Loucy (cell line): ENCODE measurements at regions not wholly inside any gene's neighbourhood (a gene's known extent, or its start where the extent isn't known, plus 50 kb on each side); places are given as distances from the start of the nearest gene placed in this dataset.

Experiments
- H2AFZ ChIP-seq: fragments of 200-600 bp; sonication (generic); 2 replicates; pipeline ENCODE4 v1.6.0; 2016; ENCODE audit warnings: antibody characterized with exemption, mild to moderate bottlenecking, low read length, moderate library complexity
- H3F3A ChIP-seq: fragments of 200-600 bp; 2 replicates; pipeline ENCODE4 v1.6.0; 2016; ENCODE audit warnings: antibody characterized with exemption, low read depth, mild to moderate bottlenecking
- H3K27me3 ChIP-seq: fragments of 200-600 bp; sonication (generic); 2 replicates; pipeline ENCODE4 v1.6.1; 2014; ENCODE audit warnings: low read length, mild to moderate bottlenecking; ENCODE audit not compliant: insufficient read depth, poor library complexity, severe bottlenecking
- H3K36me3 ChIP-seq: fragments of 200-600 bp; sonication (generic); 2 replicates; pipeline ENCODE4 v1.6.1; 2016; ENCODE audit warnings: low read length; ENCODE audit not compliant: insufficient read depth
- H3K4me1 ChIP-seq: fragments of 200-600 bp; sonication (generic); 2 replicates; pipeline ENCODE4 v1.5.1; 2014; ENCODE audit warnings: low read length, mild to moderate bottlenecking; ENCODE audit not compliant: insufficient read depth, poor library complexity, severe bottlenecking
- H3K4me2 ChIP-seq: fragments of 200-600 bp; sonication (generic); 2 replicates; pipeline ENCODE4 v1.6.0; 2014; ENCODE audit warnings: antibody characterized with exemption, low read length, low read depth, mild to moderate bottlenecking; ENCODE audit not compliant: poor library complexity, severe bottlenecking
- H3K4me3 ChIP-seq: fragments of 200-600 bp; sonication (generic); 2 replicates; pipeline ENCODE4 v1.5.1; 2014; ENCODE audit warnings: low read length, mild to moderate bottlenecking, mixed read lengths; ENCODE audit not compliant: poor library complexity, severe bottlenecking
- H3K79me2 ChIP-seq: fragments of 200-600 bp; sonication (generic); 2 replicates; pipeline ENCODE4 v1.6.1; 2014; ENCODE audit warnings: low read length; ENCODE audit not compliant: insufficient read depth
- H3K9ac ChIP-seq: fragments of 200-600 bp; sonication (generic); 2 replicates; pipeline ENCODE4 v1.6.0; 2014; ENCODE audit warnings: mild to moderate bottlenecking, low read depth, low read length, moderate library complexity; ENCODE audit not compliant: poor library complexity, severe bottlenecking
- H3K9me2 ChIP-seq: fragments of 200-600 bp; sonication (generic); replicated peaks from 2 replicates; pipeline ENCODE4 v1.6.1; 2016; ENCODE audit warnings: low read depth, low read length, mixed read lengths
- H3K9me3 ChIP-seq: fragments of 200-600 bp; sonication (generic); 2 replicates; pipeline ENCODE4 v1.6.1; 2014; ENCODE audit warnings: mild to moderate bottlenecking, antibody characterized with exemption, low read length, low read depth; ENCODE audit not compliant: insufficient read depth
- H4K20me1 ChIP-seq: fragments of 200-600 bp; sonication (generic); 2 replicates; pipeline ENCODE4 v1.6.0; 2014; ENCODE audit warnings: antibody characterized with exemption, low read length, mild to moderate bottlenecking; ENCODE audit not compliant: insufficient read depth, poor library complexity, severe bottlenecking
- EZH2phosphoT487 ChIP-seq: fragments of 200-600 bp; IDR thresholded peaks from 2 replicates; pipeline ENCODE4 v1.6.1; 2018; ENCODE audit warnings: antibody characterized with exemption, mild to moderate bottlenecking, moderate library complexity, borderline replicate concordance
- TF ChIP-seq, protein P1 (sequence below): fragments of 200-600 bp; sonication (generic); conservative IDR thresholded peaks from 2 replicates; pipeline ENCODE4 v1.5.1; 2014; ENCODE audit warnings: mild to moderate bottlenecking, antibody characterized with exemption, low read length

- no peaks in the 10 kb centered on the region for H3K36me3 ChIP-seq
- no peak overlapping the region for H2AFZ ChIP-seq
- no peak overlapping the region for H3K4me2 ChIP-seq
- no peaks in the 10 kb centered on the region for H3K79me2 ChIP-seq
- no peak overlapping the region for H3K9ac ChIP-seq
- no peak for TF ChIP-seq EZH2phosphoT487
- TF ChIP-seq, protein P1, sequence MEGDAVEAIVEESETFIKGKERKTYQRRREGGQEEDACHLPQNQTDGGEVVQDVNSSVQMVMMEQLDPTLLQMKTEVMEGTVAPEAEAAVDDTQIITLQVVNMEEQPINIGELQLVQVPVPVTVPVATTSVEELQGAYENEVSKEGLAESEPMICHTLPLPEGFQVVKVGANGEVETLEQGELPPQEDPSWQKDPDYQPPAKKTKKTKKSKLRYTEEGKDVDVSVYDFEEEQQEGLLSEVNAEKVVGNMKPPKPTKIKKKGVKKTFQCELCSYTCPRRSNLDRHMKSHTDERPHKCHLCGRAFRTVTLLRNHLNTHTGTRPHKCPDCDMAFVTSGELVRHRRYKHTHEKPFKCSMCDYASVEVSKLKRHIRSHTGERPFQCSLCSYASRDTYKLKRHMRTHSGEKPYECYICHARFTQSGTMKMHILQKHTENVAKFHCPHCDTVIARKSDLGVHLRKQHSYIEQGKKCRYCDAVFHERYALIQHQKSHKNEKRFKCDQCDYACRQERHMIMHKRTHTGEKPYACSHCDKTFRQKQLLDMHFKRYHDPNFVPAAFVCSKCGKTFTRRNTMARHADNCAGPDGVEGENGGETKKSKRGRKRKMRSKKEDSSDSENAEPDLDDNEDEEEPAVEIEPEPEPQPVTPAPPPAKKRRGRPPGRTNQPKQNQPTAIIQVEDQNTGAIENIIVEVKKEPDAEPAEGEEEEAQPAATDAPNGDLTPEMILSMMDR: no peak
- H3K4me1 ChIP-seq: no peaks in the 10 kb centered on the region
- H3K9me3 ChIP-seq: no peaks in the 10 kb centered on the region
- no peaks in the 10 kb centered on the region for H4K20me1 ChIP-seq
- H3K4me3 ChIP-seq: no peak overlapping the region
- H3K27me3 ChIP-seq: no peaks in the 10 kb centered on the region
- no peaks in the 10 kb centered on the region for H3K9me2 ChIP-seq
- H3F3A ChIP-seq: no peaks in the 10 kb centered on the region
Observed at GRCh38 chr5:23157169-23157568, 304.0 kb upstream of the CDH12 start.

DNA sequence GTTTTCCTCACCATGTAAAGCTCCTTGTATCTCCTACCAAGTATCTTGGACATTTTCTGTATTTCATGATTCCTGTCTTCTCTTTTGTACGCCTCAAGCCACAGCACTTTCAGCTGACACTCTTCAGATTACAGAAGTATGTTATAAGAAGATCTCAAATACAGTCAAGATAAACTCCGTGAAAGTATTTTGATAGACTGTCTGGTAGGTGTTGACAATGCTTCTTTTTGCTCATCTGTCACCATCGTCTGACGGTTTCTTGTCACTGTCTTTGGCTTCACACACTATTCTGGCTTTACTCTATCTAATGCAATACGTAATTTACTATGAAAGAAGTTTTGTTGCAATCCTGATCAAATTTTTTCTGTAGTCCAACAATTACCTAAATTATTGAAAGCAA is 294.5 kb upstream of the CDH12 start:
- Histone ChIP-seq H2AFZ (no peak overlapping the region), H3K27me3 (no peaks in the 10 kb centered on the region), H3K9me3 (no peaks in the 10 kb centered on the region), H3K9ac (no peak overlapping the region), H3K4me2 (no peak overlapping the region), H3K36me3 (no peaks in the 10 kb centered on the region), H3K9me2 (no peaks in the 10 kb centered on the region), H3K4me3 (no peak overlapping the region), H3K79me2 (no peaks in the 10 kb centered on the region), H4K20me1 (no peaks in the 10 kb centered on the region), H3K4me1 (no peaks in the 10 kb centered on the region), H3F3A (no peaks in the 10 kb centered on the region)
- no peak for TF ChIP-seq EZH2phosphoT487
- TF ChIP-seq, protein P1: no peak

- Histone ChIP-seq H3K9me2 (no peaks in the 10 kb centered on the region), H3K4me3 (no peak overlapping the region), H3K9ac (no peak overlapping the region), H3K4me1 (no peaks in the 10 kb centered on the region), H3F3A (no peaks in the 10 kb centered on the region), H3K79me2 (no peaks in the 10 kb centered on the region), H2AFZ (no peak overlapping the region), H3K36me3 (no peaks in the 10 kb centered on the region), H4K20me1 (no peaks in the 10 kb centered on the region), H3K4me2 (no peak overlapping the region), H3K27me3 (no peaks in the 10 kb centered on the region), H3K9me3 (no peaks in the 10 kb centered on the region)
- TF ChIP-seq, protein P1: no peak
- TF ChIP-seq EZH2phosphoT487: no peak
Observed at GRCh38 chr5:23146183-23146582, 293.0 kb upstream of the CDH12 start.
